Smooth muscle cell (in vitro differentiated cells): ENCODE measurements at regions not wholly inside any gene's neighbourhood (a gene's known extent, or its start where the extent isn't known, plus 50 kb on each side); places are given as distances from the start of the nearest gene placed in this dataset.

ENCODE experiments used
- DNase-seq: peaks from one replicate; lab custom pipeline; 2025; ENCODE audit not compliant: unreplicated experiment; lab: John Stamatoyannopoulos, UW
- H2AFZ ChIP-seq: fragments of 200-600 bp; sonication (generic); 2 replicates; pipeline ENCODE4 v1.6.0; 2016; ENCODE audit warnings: antibody characterized with exemption, low read depth, mild to moderate bottlenecking
- H3F3A ChIP-seq: fragments of 200-600 bp; sonication (generic); 2 replicates; pipeline ENCODE4 v1.6.0; 2017; ENCODE audit warnings: antibody characterized with exemption, low read depth
- H3K27ac ChIP-seq: fragments of 200-600 bp; sonication (generic); 2 replicates; pipeline ENCODE4 v1.5.1; 2016; ENCODE audit warnings: low read depth, mild to moderate bottlenecking
- H3K27me3 ChIP-seq: fragments of 200-600 bp; sonication (generic); 2 replicates; pipeline ENCODE4 v1.6.1; 2016; ENCODE audit warnings: low read depth, mild to moderate bottlenecking
- H3K36me3 ChIP-seq: fragments of 200-600 bp; sonication (generic); 2 replicates; pipeline ENCODE4 v1.5.1; 2016; ENCODE audit warnings: low read depth
- H3K4me1 ChIP-seq: fragments of 200-600 bp; sonication (generic); 2 replicates; pipeline ENCODE4 v1.5.1; 2016; ENCODE audit warnings: low read depth
- H3K4me2 ChIP-seq: fragments of 200-600 bp; sonication (generic); 2 replicates; pipeline ENCODE4 v1.6.0; 2016; ENCODE audit warnings: mild to moderate bottlenecking
- H3K4me3 ChIP-seq: fragments of 200-600 bp; sonication (generic); 2 replicates; pipeline ENCODE4 v1.5.1; 2016; ENCODE audit warnings: mild to moderate bottlenecking
- H3K79me2 ChIP-seq: fragments of 200-600 bp; sonication (generic); 2 replicates; pipeline ENCODE4 v1.6.0; 2016; ENCODE audit warnings: low read depth, mild to moderate bottlenecking
- H3K9ac ChIP-seq: fragments of 200-600 bp; sonication (generic); 2 replicates; pipeline ENCODE4 v1.6.0; 2016; ENCODE audit warnings: low read depth
- H3K9me3 ChIP-seq: fragments of 200-600 bp; sonication (generic); replicated peaks from 2 replicates; pipeline ENCODE4 v1.5.1; 2016; ENCODE audit warnings: low read depth
- H4K20me1 ChIP-seq: fragments of 200-600 bp; sonication (generic); 2 replicates; pipeline ENCODE4 v1.6.0; 2016; ENCODE audit warnings: low read depth
- CTCF ChIP-seq: fragments of 200-600 bp; sonication (generic); IDR thresholded peaks from 2 replicates; pipeline ENCODE4 v1.5.1; 2017; ENCODE audit warnings: borderline replicate concordance, mild to moderate bottlenecking, antibody characterized with exemption; ENCODE audit not compliant: insufficient read depth, poor library complexity, severe bottlenecking
- WGBS: methylation state at CpG from one replicate; pipeline ENCODE4 v1.1.7; 2016; ENCODE audit warnings: low lambda C conversion rate; 5-methylcytosine and 5-hydroxymethylcytosine counted together

- WGBS, result 93% methylated on average over 13 of the region's 13 CpGs
- Histone ChIP-seq H3K4me1 (peaks cover 5% of the 10 kb centered on the region), H3K27ac (no peak overlapping the region), H3K4me2 (no peak overlapping the region), H3K9ac (no peak overlapping the region), H3K27me3 (no peaks in the 10 kb centered on the region), H3K79me2 (no peaks in the 10 kb centered on the region), H3K9me3 (no peaks in the 10 kb centered on the region), H3K36me3 (no peaks in the 10 kb centered on the region), H4K20me1 (no peaks in the 10 kb centered on the region), H3K4me3 (no peak overlapping the region), H2AFZ (no peak overlapping the region), H3F3A (no peaks in the 10 kb centered on the region)
- no peak for TF ChIP-seq CTCF
- no peak for DNase-seq
Observed at GRCh38 chr6:164929408-164929977, 379.9 kb downstream of the C6orf118 start.

GRCh38 chr6:164928728-164929407 lies 380.5 kb downstream of the C6orf118 start:
- Histone ChIP-seq H3K27ac (no peak overlapping the region), H3K4me3 (no peak overlapping the region), H3K36me3 (no peaks in the 10 kb centered on the region), H3K27me3 (no peaks in the 10 kb centered on the region), H4K20me1 (no peaks in the 10 kb centered on the region), H3K4me2 (no peak overlapping the region), H3K9me3 (no peaks in the 10 kb centered on the region), H3K4me1 (peaks cover 5% of the 10 kb centered on the region), H3F3A (no peaks in the 10 kb centered on the region), H3K79me2 (no peaks in the 10 kb centered on the region), H2AFZ (no peak overlapping the region), H3K9ac (no peak overlapping the region)
- 77% methylated on average over 8 of the region's 8 CpGs for WGBS
- no peak for DNase-seq
- TF ChIP-seq CTCF, result no peak

GRCh38 chr6:164928057-164928727 lies 381.2 kb downstream of the C6orf118 start:
- no peak for DNase-seq
- Histone ChIP-seq H3K79me2 (no peaks in the 10 kb centered on the region), H2AFZ (no peak overlapping the region), H3F3A (no peaks in the 10 kb centered on the region), H3K4me3 (no peak overlapping the region), H3K4me1 (peaks cover 5% of the 10 kb centered on the region), H3K36me3 (no peaks in the 10 kb centered on the region), H3K9me3 (no peaks in the 10 kb centered on the region), H3K9ac (no peak overlapping the region), H3K27me3 (no peaks in the 10 kb centered on the region), H3K27ac (no peak overlapping the region), H4K20me1 (no peaks in the 10 kb centered on the region), H3K4me2 (no peak overlapping the region)
- WGBS, result 89% methylated on average over 17 of the region's 17 CpGs
- TF ChIP-seq CTCF, result no peak
